Posterior cingulate gyrus (tissue), 11 donors: ENCODE measurements at regions not wholly inside any gene's neighbourhood (a gene's known extent, or its start where the extent isn't known, plus 50 kb on each side); places are given as distances from the start of the nearest gene placed in this dataset.
"Not testable (repeated sequence)": the region's sequence is repeated elsewhere in the genome, so short reads cannot be mapped to it uniquely, and the experiment has no call there.

Source experiments
- DNase-seq, 10 donors: peaks; one replicate each; pipeline versions ENCODE4 v3.0.0 to v3.0.0-alpha.2; 2020 to 2021; ENCODE audit warnings: mixed read lengths in 3 of 10
- intact Hi-C: fragments of 100-400 bp; cut with DNase I; formaldehyde crosslinking; loops from one replicate; pipeline ENCODE4 v1.15.1; 2023

DNA sequence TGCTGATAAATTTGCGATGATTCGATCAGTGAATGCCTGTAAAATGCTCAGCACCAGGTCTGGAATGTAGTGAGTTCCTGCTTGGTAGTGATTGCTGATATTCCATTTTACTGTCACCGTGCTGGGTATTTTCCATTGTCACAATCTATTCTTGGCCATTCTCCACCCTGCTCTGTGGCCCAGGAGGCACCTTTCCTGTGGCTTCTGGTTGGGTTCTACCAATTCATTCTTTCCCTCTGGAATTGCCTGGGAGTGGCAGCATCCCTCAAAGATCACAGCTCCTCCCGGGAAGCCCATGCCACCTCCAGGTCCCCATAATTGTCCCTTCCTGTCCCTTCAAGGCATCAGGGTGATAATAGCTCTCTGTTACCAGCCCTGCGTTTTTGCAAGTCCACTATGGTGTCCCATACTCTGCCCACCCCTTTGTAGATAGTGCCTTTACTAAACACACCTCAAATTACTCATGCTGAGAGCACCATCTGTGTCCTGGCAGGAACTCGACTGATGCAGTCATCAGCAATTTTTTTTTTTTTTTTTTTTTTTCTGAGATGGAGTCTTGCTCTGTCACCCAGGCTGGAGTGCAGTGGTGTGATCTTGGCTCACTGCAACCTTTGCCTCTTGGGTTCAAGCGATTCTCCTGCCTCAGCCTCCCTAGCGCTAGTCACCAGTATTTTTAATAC, 177.8 kb upstream of the PROK2 start:
- intact Hi-C loops, result no loop called here
- DNase-seq, result no peak

DNA sequence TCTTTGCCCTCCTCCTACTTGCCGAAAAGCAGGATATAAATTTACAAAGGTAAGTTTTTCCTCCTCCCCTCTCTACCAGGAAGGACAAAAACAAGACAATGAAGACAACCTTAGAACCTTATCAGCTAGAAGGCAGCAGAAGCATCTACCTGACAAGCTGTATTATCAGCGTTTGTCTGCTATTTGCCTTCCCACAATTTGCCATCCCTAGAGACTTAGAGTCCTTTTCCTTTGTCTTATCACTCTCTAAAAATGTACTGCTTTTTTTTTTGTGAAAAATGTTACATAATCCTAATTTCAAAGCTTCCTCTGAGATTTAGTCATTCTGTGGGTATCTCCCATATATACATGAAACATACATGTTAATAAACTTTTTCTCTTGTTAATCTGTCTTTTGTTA, 176.9 kb upstream of the PROK2 start:
- intact Hi-C loops, result no loop called here
- no peak for DNase-seq

DNA sequence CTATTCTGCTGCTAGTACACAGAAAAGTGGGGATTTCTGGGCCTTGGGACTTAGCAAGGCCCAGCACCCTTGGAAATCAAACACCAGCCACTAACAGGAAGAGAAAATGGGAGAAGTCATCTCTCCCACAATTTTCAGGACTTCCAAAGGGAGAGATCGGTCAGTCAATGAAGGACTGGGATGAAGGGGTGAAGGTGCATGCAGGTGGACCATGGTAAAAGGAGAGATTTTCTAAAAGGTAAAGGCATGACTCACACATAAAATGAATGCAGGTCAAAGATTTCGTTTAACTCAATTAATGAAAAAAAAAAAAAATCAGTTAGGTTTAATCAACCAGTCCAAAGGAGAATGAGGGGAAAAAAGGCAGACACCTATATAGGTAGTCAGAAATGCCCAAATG, 176.4 kb upstream of the PROK2 start:
- no peak for DNase-seq
- intact Hi-C loops, result no loop called here

DNA sequence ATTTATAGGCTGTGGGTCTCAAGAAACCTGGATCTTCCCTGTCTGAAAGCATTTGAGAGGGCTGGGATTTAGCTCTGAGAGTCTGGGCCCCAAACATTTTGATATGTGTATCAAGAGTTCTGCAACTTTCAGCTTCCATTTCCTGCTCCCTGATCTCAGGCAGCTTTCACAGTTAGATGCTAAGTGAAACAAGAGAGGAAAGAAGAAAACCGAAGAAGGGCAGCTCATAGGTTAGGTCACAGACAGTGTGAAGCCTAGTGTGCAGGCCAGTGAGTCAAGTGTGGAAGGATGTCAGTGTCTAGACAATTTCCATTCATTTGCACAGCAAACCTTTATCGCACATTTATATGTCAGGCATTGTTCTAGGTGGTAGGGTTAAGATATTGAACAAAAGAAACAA, 173.6 kb upstream of the PROK2 start:
- no peak for DNase-seq
- intact Hi-C loops, result loop anchor here (5.0 to 10.0 kb wide), 5 partner anchors 81 to 489 kb away; partner anchors contain the start of gene RYBP

DNA sequence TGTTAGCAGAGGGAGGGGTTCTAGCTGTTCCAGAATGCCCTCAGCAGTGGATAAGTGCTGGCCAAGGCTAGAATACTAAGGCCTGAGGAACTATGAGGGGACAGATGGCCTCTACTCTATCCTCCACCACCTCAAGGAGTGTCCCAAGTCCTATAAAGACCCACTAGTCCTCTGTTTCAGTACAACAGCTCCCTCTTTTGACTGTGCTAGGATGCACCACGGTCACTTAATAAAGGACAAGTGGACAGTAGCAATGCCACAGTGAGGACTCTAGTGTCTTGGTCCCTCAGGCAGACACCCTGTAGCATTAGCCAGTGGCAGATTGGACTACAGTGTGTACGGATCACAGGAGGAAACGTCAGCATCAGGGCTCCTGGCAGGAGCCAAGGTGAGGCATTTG, 171.8 kb upstream of the PROK2 start:
- intact Hi-C loops, result loop anchor here (5.0 to 10.0 kb wide), 5 partner anchors 79 to 491 kb away; partner anchors contain the start of gene RYBP
- no peak for DNase-seq

DNA sequence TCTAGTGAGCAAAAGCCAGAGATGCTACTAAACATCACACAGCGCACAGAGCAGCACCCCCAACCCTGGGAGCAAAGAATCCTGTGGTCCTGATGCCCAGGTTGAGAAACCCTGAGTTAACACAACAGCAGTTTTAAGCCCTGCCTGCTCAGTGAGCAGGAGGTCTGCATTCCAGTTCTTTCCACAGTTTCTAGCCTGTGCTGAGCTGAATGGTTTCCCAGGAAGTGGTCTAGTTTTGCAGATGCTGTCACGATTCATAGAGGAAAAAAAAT, 171.1 kb upstream of the PROK2 start:
- DNase-seq, result no peak

DNA sequence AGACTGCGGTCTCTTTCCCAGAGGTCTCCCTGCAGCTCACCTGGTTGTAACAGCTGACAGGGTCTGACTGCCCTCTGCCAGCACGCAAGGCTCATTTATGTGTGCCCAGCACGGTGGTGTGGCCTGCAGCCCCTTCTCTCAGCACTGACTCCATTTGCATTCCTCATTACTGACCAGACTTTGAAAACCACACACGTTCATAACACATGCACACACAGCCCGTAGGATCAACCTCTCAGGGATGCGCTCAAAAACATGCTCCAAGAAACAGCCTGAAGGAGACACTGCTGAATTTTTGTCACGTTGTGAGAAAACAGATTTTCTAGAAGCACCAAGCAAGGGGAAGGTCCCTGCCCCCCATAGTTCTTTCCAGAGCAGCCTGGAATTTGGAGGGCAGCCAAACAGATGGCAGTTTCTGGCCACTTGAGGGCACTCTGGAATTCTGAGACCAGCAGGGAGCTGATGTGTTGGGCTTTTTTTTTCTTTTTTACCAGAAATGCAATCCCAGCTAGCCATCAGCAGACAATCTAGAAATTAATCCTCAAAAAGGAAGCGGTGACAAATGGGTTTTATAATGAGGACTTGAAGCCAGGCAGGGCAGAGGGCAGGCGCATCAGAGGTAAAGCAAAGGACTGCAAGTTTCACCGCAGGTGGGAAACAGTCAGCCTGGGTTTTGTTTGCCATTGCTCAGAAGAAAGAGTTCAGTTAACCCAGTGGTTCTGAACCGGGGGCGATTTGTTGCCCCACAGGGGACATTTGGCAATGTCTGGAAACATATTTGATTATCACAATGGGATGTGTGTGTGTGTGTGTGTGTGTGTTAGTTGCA, 170.5 kb upstream of the PROK2 start:
- intact Hi-C loops, result loop anchor here (1.0 to 10.0 kb wide), 6 partner anchors 78 to 867 kb away; partner anchors contain the start of gene RYBP
- peak; percentile 60 to 97 (median 84) for DNase-seq

More for the DNA sequence above, 171.1 kb upstream of the PROK2 start:
- intact Hi-C loops, result loop anchor here (5.0 to 10.0 kb wide), 5 partner anchors 79 to 491 kb away; partner anchors contain the start of gene RYBP

DNA sequence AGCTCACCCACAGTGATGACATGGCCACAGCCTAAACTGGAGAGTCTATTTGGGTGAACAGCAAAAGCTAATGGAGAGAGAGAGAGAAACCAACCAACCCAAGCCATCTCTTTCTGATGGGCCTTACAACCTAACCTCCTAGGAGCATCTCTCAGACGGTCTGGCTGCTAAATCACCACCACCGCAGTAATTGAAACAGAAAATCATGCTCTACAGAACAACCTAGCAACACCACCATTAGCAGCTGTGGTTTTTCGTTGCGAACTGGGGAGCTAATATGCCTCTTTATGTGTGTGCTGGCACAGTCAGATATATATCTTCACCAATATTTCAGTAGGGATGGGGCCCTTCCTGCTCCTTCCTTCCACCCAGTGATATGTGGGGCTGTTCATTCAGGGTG, 166.9 kb upstream of the PROK2 start:
- intact Hi-C loops, result loop anchor here (10.0 kb wide), 1 partner anchor 203 kb away; no protein-coding TSS in a partner anchor
- DNase-seq, result no peak

DNA sequence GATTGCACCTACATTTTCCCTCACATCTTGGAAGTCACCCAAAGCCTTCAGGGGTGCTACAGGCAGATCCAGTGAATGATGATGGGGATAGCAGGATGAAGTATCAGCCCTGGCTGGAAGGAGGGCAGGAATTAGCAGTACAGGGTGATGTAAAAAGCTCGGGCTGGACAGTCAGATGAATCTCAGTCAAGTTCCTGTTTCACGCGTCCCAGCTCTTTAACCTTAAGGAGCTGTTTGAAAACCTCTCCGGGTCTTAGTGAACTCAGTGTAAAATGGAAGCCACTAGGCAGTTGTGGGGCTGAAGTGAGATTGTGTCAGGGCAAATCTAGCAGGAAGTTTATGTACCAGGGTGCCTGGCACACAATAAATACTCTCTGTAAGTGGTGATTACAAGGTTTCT, 166.4 kb upstream of the PROK2 start:
- intact Hi-C loops, result loop anchor here (10.0 kb wide), 1 partner anchor 203 kb away; no protein-coding TSS in a partner anchor
- no peak for DNase-seq

DNA sequence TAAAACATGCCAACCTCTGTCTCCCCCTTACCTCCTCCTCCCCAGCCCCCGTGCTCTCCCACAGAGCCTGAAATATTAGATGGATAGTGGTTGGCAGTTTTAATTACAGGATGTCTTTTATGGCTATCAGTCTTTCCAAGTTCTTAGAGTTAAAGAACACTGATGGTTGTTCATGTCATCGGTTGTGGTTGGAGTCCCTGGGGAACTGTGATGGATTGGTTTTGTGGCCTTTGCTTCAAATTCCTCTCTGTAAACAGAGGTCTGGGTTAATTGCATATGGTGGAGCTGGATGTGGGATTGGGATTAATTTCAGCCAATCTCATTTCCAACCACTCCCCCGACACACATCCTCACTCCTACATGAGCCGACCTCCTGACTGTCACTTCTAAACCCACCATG, 164.5 kb upstream of the PROK2 start:
- intact Hi-C loops, result no loop called here
- DNase-seq, result no peak

DNA sequence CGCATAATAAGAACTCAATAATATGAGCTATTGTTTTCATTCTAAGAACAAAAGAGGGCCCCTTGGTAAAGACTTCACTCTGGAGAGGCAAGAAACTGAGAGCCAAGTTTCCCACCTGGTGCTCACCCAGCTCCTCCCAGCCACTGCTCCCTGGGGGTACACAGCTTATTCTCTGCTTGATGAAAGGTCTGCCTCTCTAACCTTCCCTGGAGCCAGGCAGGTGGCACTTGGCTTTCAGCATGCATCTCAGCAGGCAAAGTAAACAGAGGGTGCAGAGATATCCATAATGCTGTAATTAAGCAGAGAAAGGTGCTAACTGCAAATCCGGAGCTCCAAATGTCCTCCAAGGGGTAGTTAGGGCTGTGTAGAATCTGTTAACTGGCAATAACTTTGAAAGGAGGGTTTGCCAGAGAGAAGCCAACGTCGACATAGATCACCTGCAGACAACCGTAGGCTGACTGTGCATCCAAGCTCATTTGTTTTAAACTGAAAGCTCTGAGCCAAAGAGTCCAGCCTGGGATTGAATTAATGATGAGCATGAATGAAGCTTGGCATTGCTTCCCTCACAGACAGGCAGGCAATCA, 159.6 kb upstream of the PROK2 start:
- DNase-seq, result no peak
- intact Hi-C loops, result no loop called here

DNA sequence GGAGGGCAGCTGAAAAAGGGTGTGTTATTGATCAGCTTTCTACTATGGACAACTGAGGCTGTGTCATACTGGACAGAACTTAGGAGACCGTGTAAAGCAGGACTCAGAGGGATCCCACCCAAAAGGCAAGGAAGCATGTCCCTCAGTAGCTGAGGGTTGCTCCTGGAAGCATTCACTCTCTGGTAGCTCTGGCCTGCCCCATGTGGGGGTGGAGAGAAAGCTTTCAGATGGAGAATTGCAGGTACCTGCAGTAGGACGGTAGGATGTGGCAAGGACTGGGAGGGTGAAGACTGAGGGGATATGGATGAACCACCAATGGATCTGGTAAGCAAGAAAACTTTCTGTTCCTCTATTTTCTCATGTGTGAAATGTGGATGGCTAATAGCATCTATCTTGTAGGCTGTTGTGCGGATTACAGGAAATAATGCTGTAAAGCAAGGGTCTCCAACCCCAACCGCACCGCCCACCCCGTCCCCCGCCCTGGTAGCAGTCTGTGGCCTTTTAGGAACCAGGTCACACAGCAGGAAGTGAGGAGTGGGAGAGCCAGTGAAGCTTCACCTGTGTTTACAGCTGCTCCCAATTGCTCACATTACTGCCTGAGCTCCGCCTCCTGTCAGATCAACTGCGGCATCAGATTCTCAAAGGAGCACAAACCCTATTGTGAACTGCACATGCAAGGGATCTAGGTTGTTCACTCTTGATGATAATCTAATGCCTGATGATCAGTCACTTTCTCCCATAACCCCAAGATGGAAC, 157.7 kb upstream of the PROK2 start:
- intact Hi-C loops, result no loop called here
- no peak for DNase-seq

DNA sequence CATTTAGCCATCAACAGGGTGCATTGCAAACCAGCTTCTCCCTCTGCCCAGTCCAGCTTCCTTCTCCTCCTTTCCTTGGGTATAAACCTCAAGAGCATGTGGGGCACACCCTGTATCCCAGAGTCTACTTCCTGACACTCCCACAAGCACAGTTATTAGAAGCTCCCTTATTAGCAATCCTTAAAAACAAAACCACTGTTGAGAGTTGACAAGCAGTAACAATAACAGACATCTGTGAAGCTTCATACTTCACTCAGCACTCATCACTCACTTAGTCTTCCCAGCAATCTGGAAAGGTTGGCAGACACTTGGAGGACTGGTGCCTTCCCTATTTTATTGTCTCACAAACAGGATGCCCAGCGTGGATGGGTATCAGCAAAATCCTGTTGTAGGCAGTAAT, 155.5 kb upstream of the PROK2 start:
- intact Hi-C loops, result no loop called here
- no peak for DNase-seq

DNA sequence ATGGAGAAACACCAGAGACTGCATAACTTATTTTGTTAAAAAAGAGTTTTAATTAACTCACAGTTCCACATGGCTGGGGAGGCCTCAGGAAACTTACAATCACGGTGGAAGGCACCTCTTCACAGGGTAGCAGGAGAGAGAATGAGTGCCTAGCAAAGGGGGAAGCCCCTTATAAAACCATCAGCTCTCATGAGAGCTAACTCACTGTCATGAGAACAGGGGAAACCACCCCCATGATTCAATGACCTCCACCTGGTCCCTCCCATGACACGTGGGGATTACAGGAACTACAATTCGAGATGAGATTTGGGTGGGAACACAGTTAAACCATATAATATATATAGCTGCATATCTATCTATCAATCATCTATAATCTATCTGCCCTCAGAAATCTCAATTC, 153.1 kb upstream of the PROK2 start:
- intact Hi-C loops, DNase-seq: not testable (repeated sequence)

DNA sequence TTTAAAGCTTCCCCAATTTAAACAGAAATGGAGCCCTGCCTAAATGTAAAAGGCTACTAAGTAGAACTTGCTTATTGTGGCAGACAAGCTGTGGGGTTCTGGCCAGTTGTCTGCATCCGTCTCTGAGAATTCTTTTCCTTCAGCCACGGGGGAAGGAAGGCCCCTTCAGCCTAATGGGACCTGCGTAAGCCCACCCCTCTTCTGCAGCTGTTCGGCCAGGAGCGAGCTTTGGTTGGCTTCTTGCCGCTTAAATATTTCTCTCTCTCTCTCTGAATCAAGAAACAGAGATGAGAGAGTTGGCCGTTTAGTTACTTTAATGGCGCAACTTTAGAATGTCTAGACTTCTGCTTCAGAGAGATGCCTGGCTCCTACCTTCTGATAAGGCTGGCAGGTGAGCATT, 151.7 kb upstream of the PROK2 start:
- intact Hi-C loops, result no loop called here
- DNase-seq, result no peak

DNA sequence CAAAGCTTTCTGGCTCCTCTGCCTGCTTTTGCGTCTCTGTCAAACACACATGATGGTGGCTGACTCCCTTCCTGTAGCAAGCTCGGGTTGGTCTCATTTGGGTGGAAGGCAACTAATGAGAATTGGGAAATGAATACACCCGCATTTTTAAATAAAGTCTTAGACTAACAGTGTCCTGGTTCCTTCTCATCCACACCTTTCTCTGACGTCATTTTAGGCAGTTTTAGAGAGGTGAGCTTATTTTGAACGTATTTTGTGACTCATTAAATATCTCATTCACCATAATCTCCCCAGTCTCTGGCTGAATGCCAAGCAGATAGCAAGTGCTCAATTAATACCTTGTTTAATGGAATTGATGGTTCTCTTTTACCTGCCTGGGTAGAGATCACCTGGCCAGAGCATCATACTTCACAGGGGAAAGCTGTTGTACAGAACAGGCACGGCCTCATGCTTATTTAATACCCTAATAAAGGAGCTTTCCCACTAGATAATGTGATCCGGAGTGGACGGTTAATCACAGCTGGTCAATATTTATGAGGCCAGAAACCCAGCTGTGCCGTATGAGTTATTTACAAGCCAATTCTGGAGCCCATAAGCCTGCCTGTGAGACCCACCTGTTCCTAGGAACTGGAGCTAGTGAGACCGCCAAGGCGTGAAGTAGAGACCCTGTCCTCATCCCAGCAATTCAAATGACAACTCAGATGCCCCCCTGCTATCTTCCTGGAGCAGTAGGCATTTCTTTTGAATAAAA, 149.7 kb upstream of the PROK2 start:
- intact Hi-C loops, result no loop called here
- no peak for DNase-seq

DNA sequence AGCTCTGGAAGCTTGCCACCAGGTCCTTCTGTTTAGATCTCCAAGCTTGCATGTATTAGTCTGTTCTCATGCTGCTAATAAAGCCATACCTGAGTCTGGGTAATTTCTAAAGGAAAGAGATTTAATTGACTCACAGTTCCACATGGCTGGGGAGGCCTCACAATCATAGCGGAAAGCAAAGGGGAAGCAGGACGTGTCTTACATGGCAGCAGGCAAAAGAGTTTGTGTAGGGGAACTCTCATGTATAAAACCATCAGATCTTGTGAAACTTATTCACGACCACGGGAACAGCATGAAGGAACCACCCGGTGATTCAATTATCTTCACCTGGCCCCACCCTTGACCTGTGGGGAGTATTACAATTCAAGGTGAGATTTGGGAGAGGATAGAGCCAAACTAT, 147.0 kb upstream of the PROK2 start:
- no peak for DNase-seq
- intact Hi-C loops, result no loop called here

DNA sequence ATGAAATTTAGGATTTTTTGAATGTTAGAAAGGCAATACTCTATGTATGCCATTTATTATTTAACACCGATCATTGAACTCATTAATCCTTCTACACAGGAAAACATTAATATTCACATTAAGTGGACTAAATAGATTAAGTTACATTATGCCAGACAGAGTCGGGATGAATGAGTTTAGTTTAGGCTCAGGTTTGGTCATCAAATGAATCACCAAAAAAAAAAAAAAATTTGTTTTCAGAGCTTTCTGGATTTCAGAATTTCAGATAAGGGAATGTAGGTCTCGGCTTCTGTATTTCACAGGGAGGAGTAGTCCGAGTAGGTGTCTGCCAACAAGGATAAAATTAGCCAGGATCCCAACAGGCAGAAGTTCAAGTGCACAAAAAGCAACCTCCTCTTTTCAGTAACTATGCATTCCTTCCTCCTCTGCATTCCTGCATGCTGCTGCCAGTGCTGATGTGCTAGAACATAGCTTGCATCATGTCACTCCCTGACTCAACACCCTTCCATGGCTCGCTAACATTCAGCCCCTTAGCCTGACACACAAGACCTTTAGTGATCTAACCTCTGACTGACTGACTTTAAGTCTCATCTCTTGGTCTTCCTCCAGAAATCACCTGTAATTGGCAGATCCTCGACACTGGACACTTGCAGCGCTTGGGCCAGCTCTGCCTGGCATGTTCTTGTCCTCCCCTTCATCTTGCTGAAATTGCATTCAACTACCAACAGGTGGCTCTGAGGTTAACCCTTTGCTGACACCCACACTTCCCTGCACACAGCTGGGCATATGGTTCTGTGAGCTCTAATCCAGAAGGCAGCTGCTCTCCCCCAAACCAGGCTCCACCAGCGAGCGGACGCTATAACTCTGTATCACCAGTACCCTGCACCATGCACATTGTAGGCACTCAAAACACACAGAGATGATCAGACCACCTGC, 145.4 kb upstream of the PROK2 start:
- DNase-seq, result peak in 3 of 10 donors; percentile 19 to 81 (median 40)
- intact Hi-C loops, result no loop called here

DNA sequence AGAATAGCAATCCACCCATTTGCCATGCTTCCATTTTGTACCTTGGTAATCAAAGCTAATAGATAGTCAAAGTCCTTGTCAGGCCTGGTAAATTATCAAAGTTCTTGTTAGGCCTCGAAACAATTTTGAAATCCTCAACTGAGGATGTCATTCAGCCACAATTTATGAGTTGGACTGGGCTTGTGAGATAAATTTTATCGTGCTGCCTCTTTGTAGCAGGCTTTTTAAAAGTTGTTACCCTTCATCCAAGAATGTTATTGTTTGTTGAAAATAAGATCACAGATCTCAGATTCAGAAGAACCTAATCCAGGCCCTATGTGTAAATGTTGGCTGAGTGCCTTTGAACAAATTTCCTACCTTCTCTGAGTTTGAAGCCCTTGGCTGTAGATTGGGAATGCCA, 143.3 kb upstream of the PROK2 start:
- no peak for DNase-seq
- intact Hi-C loops, result no loop called here
